K562 (cell line): ENCODE measurements at regions not wholly inside any gene's neighbourhood (a gene's known extent, or its start where the extent isn't known, plus 50 kb on each side); places are given as distances from the start of the nearest gene placed in this dataset.

Experiments
- ATAC-seq: fragments of 200-7000 bp; cut with Tn5 transposase; 3 replicates; pipeline ENCODE4 v1.9.1; 2020; ENCODE audit warnings: moderate library complexity
- BruUV-seq: library from RNA; stranded (reverse); fragments of 400-500 nt; replicated peaks from 2 replicates; lab custom pipeline; 2021; lab: Mats Ljungman, UMichigan
- CTCF ChIA-PET: fragments of 300-600 bp; formaldehyde crosslinking; extraction: SDS; loops from one replicate; lab custom pipeline; 2021; ENCODE audit warnings: low intra/inter-chr PET ratio; lab: Yijun Ruan, JAX
- POLR2A ChIA-PET: fragments of 300-600, 350-650 bp; sonication (Branson Sonifier 250); formaldehyde crosslinking; extraction: SDS; loops from one replicate; lab custom pipeline; 2021; ENCODE audit warnings: antibody characterized with exemption, inconsistent platforms; lab: Yijun Ruan, JAX
- DNase-seq, 4 experiments: peaks; one replicate each; pipeline versions ENCODE4 v3.0.0 to v3.0.0-alpha.2; 2011 to 2018; ENCODE audit warnings: low spot score in 3 of 4, mixed read lengths in 3 of 4; ENCODE audit errors: extremely low read depth in 1 of 4
- FAIRE-seq: peaks from 2 replicates; lab custom pipeline; 2011; peaks lifted over from hg19 to GRCh38; lab: Jason Lieb, UNC
- H2AFZ ChIP-seq: 2 replicates; pipeline ENCODE4 v1.6.0; 2011; ENCODE audit warnings: low read depth, low read length, control low read depth, inconsistent platforms
- H3K27ac ChIP-seq: fragments of 200-600 bp; 3 replicates; pipeline ENCODE4 v1.8.0; 2011; ENCODE audit warnings: low read depth, mild to moderate bottlenecking, control low read depth, inconsistent platforms, low read length, moderate library complexity, mixed read lengths; ENCODE audit errors: extremely low read depth
- H3K27me3 ChIP-seq, 2 experiments: fragments of 300-600 bp in 1 of 2; 2 replicates in 1 of 2; 3 replicates in 1 of 2; pipeline versions ENCODE4 v1.6.0 to v1.8.0; 2011; ENCODE audit warnings: inconsistent platforms in 2 of 2, low read length in 2 of 2, mild to moderate bottlenecking in 1 of 2, mixed read lengths in 1 of 2, moderate library complexity in 1 of 2; ENCODE audit not compliant: control insufficient read depth in 2 of 2, insufficient read depth in 2 of 2
- H3K36me3 ChIP-seq: fragments of 300-600 bp; 3 replicates; pipeline ENCODE4 v1.8.0; 2011; ENCODE audit warnings: mild to moderate bottlenecking, low read length, inconsistent platforms; ENCODE audit not compliant: control insufficient read depth, insufficient read depth
- H3K4me1 ChIP-seq, 2 experiments: fragments of 200-600 bp in 1 of 2; replicated peaks in 1 of 2; 2 replicates in 1 of 2; 3 replicates in 1 of 2; pipeline versions ENCODE4 v1.5.1 to v1.8.0; 2011; ENCODE audit warnings: inconsistent platforms in 2 of 2, low read length in 2 of 2, mild to moderate bottlenecking in 1 of 2, mixed read lengths in 1 of 2, moderate library complexity in 1 of 2; ENCODE audit not compliant: control insufficient read depth in 2 of 2, insufficient read depth in 2 of 2
- H3K4me2 ChIP-seq: 2 replicates; pipeline ENCODE4 v1.6.1; 2011; ENCODE audit warnings: low read length, control low read depth, inconsistent platforms, mixed read lengths; ENCODE audit not compliant: insufficient read depth
- H3K4me3 ChIP-seq: fragments of 200-600 bp; sonication (generic), shearing (Covaris generic); 2 replicates; pipeline ENCODE4 v1.5.1; 2016; ENCODE audit warnings: control low read depth, inconsistent platforms
- H3K79me2 ChIP-seq: fragments of 200-600 bp; 3 replicates; pipeline ENCODE4 v1.8.0; 2011; ENCODE audit warnings: low read length, inconsistent platforms; ENCODE audit not compliant: control insufficient read depth, insufficient read depth
- H3K9ac ChIP-seq, 2 experiments: 2 replicates each; pipeline versions ENCODE4 v1.6.0 to v1.6.1; 2011; ENCODE audit warnings: low read depth in 2 of 2, low read length in 2 of 2, control low read depth in 1 of 2, inconsistent platforms in 1 of 2, mild to moderate bottlenecking in 1 of 2, mixed read lengths in 1 of 2; ENCODE audit not compliant: insufficient read depth in 1 of 2
- H3K9me1 ChIP-seq: one replicate; pipeline ENCODE4 v1.6.0; 2011; ENCODE audit warnings: inconsistent platforms, mild to moderate bottlenecking, low read length, moderate library complexity; ENCODE audit not compliant: control insufficient read depth, insufficient read depth
- H3K9me3 ChIP-seq: replicated peaks from 2 replicates; pipeline ENCODE4 v1.5.1; 2011; ENCODE audit warnings: low read depth, low read length, inconsistent platforms; ENCODE audit not compliant: control insufficient read depth, insufficient read depth
- H4K20me1 ChIP-seq: replicated peaks from 2 replicates; pipeline ENCODE4 v1.6.1; 2011; ENCODE audit warnings: low read length, inconsistent platforms, mixed read lengths; ENCODE audit not compliant: control insufficient read depth, insufficient read depth
- ETV1 ChIP-seq: fragments of 450-650 bp; conservative IDR thresholded peaks from 2 replicates; pipeline ENCODE4 v1.6.1; 2016; ENCODE audit warnings: missing genetic modification characterization, control low read depth, low read depth, missing compliant biosample characterization
- GABPA ChIP-seq: fragments of 200-800 bp; sonication (Bioruptor generic); conservative IDR thresholded peaks from 2 replicates; pipeline ENCODE4 v1.6.1; 2016; ENCODE audit warnings: low read depth, missing genetic modification characterization, missing compliant biosample characterization
- KDM4B ChIP-seq, 2 experiments: fragments of 450-650 bp in 1 of 2; sonication (generic) in 1 of 2; IDR thresholded peaks; 2 replicates each; pipeline ENCODE4 v1.6.1; 2016 to 2017; ENCODE audit warnings: borderline replicate concordance in 2 of 2, antibody characterized with exemption in 1 of 2, low read depth in 1 of 2, mild to moderate bottlenecking in 1 of 2
- ZNF280B ChIP-seq: fragments of 250-450 bp; sonication (Bioruptor Pico); IDR thresholded peaks from 2 replicates; pipeline ENCODE4 v1.5.1; 2021; ENCODE audit warnings: mild to moderate bottlenecking
- WGBS: fragments of 100-300 bp; shearing (Covaris generic); methylation state at CpG from one replicate; pipeline ENCODE4 v1.1.6; 2016; ENCODE audit warnings: low coverage, mixed read lengths; ENCODE audit not compliant: insufficient coverage; ENCODE audit errors: missing lambda C conversion rate; 5-methylcytosine and 5-hydroxymethylcytosine counted together
- in situ Hi-C: fragments of 300-500 bp; cut with MboI; formaldehyde crosslinking; loops from 4 replicates; pipeline ENCODE4 v1.15.0; 2018; ENCODE audit warnings: inconsistent platforms, mixed read lengths
- intact Hi-C: fragments of 100-400 bp; cut with micrococcal nuclease; formaldehyde crosslinking; loops from 2 replicates; pipeline ENCODE4 v1.14.2; 2022

- Histone ChIP-seq H3K79me2 (no peaks in the 10 kb centered on the region), H3K9me3 (no peaks in the 10 kb centered on the region), H4K20me1 (0 out of 2 replicates have a peak, but pooled peaks cover 3% of the 10 kb centered on the region), H3K4me2 (no peak overlapping the region), H3K4me1 (peaks cover 0 to 3% of the 10 kb centered on the region in 2 experiments; a peak in 2 of 5 replicates), H3K9me1 (no peaks in the 10 kb centered on the region), H3K27me3 (peaks cover 3 to 24% of the 10 kb centered on the region in 2 experiments; a peak in 3 of 5 replicates), H3K36me3 (no peaks in the 10 kb centered on the region), H3K27ac (no peak overlapping the region), H3K4me3 (no peak overlapping the region), H2AFZ (no peak overlapping the region), H3K9ac (no peak overlapping the region)
- CTCF ChIA-PET: no interaction called here
- FAIRE-seq (no peak), DNase-seq (no peak), ATAC-seq (0 out of 3 replicates have a peak, but pooled peaks have one; percentile 38)
- in situ Hi-C loops (no loop called here), intact Hi-C loops (no loop called here)
- BruUV-seq: no TSS peak
- no peak for TF ChIP-seq KDM4B (IDR thresholded peaks at IDR 0.05; ENCODE audit: borderline replicate concordance in 2 of 2, low read depth in 1 of 2)
- WGBS: 10% methylated on average over 5 of the region's 7 CpGs
- POLR2A ChIA-PET: interaction anchor here (0.6 kb wide), 1 partner anchor 94 kb away, joined by 3 read pairs; no protein-coding TSS in a partner anchor
Measured at GRCh38 chr13:109668433-109669233, 117.8 kb downstream of the IRS2 start.

GRCh38 chr13:109667807-109668291 lies 118.5 kb downstream of the IRS2 start:
- Histone ChIP-seq H3K4me2 (no peak overlapping the region), H4K20me1 (0 out of 2 replicates have a peak, but pooled peaks cover 3% of the 10 kb centered on the region), H2AFZ (no peak overlapping the region), H3K4me3 (no peak overlapping the region), H3K4me1 (peaks cover 0 to 3% of the 10 kb centered on the region in 2 experiments; a peak in 2 of 5 replicates), H3K9me3 (no peaks in the 10 kb centered on the region), H3K79me2 (no peaks in the 10 kb centered on the region), H3K9ac (no peak overlapping the region), H3K27ac (no peak overlapping the region), H3K27me3 (peaks cover 3 to 24% of the 10 kb centered on the region in 2 experiments; a peak in 3 of 5 replicates), H3K36me3 (no peaks in the 10 kb centered on the region), H3K9me1 (no peaks in the 10 kb centered on the region)
- ATAC-seq (no peak), DNase-seq (no peak), FAIRE-seq (no peak)
- WGBS: 14% methylated on average over 9 of the region's 9 CpGs
- CTCF ChIA-PET: no interaction called here
- in situ Hi-C loops: no loop called here
- POLR2A ChIA-PET: no interaction called here
- intact Hi-C loops: no loop called here
- no peak for TF ChIP-seq ZNF280B
- TF ChIP-seq GABPA (tag): peak; percentile 64
- peak; percentile 51; the same call in 1 of the 2 replicates for TF ChIP-seq ETV1
- no TSS peak for BruUV-seq
